T47D (cell line): ENCODE measurements at regions not wholly inside any gene's neighbourhood (a gene's known extent, or its start where the extent isn't known, plus 50 kb on each side); places are given as distances from the start of the nearest gene placed in this dataset.

ENCODE experiments used
- DNase-seq, 2 experiments: peaks; one replicate each; pipeline versions ENCODE4 v3.0.0 to v3.0.0-alpha.2; 2011 to 2012; ENCODE audit warnings: low read depth in 1 of 2, low spot score in 1 of 2
- JUND ChIP-seq: IDR thresholded peaks from 2 replicates; pipeline ENCODE4 v1.6.1; 2012; ENCODE audit warnings: low read depth
- in situ Hi-C: cut with HindIII; loops from 2 replicates; pipeline ENCODE4 v1.10.0; 2016; ENCODE audit warnings: low sequenced_read_pairs, low pct_unique_long_range_greater_than_20kb

- in situ Hi-C loops: no loop called here
- no peak for TF ChIP-seq JUND
- DNase-seq: no peak
Measured at GRCh38 chr3:118713502-118714207, 321.0 kb downstream of the IGSF11 start.

GRCh38 chr3:118714800-118715199 is 319.8 kb downstream of the IGSF11 start:
- DNase-seq: no peak
- TF ChIP-seq JUND: no peak
- in situ Hi-C loops: no loop called here

GRCh38 chr3:118729546-118729945 is 305.1 kb downstream of the IGSF11 start:
- DNase-seq: no peak
- in situ Hi-C loops: no loop called here

GRCh38 chr3:118734664-118735063 is 300.0 kb downstream of the IGSF11 start:
- TF ChIP-seq JUND: no peak
- in situ Hi-C loops: no loop called here
- DNase-seq: no peak

More at GRCh38 chr3:118729546-118729945, 305.1 kb downstream of the IGSF11 start:
- TF ChIP-seq JUND: no peak

GRCh38 chr3:118736107-118736506 is 298.5 kb downstream of the IGSF11 start:
- no peak for TF ChIP-seq JUND
- in situ Hi-C loops: no loop called here
- DNase-seq: no peak

GRCh38 chr3:118740722-118741290 is 293.8 kb downstream of the IGSF11 start:
- TF ChIP-seq JUND: no peak
- no peak for DNase-seq
- in situ Hi-C loops: no loop called here

- TF ChIP-seq JUND: no peak
- in situ Hi-C loops: no loop called here
- no peak for DNase-seq
Measured at GRCh38 chr3:118742760-118743159, 291.9 kb downstream of the IGSF11 start.

- in situ Hi-C loops: no loop called here
- DNase-seq: no peak
- no peak for TF ChIP-seq JUND
Measured at GRCh38 chr3:118744186-118744585, 290.5 kb downstream of the IGSF11 start.

GRCh38 chr3:118754406-118755252 is 280.0 kb downstream of the IGSF11 start:
- no peak for TF ChIP-seq JUND
- no peak for DNase-seq
- in situ Hi-C loops: no loop called here

GRCh38 chr3:118755253-118755801 is 279.3 kb downstream of the IGSF11 start:
- DNase-seq: no peak
- no peak for TF ChIP-seq JUND
- in situ Hi-C loops: no loop called here

- no peak for TF ChIP-seq JUND
- no peak for DNase-seq
- in situ Hi-C loops: no loop called here
Measured at GRCh38 chr3:118760585-118761290, 273.9 kb downstream of the IGSF11 start.

- DNase-seq: no peak
- in situ Hi-C loops: no loop called here
Measured at GRCh38 chr3:118761291-118761606, 273.4 kb downstream of the IGSF11 start.

More at GRCh38 chr3:118761291-118761606, 273.4 kb downstream of the IGSF11 start:
- TF ChIP-seq JUND: no peak
